ENCODE measurements at regions not wholly inside any gene's neighbourhood (a gene's known extent, or its start where the extent isn't known, plus 50 kb on each side); places are given as distances from the start of the nearest gene placed in this dataset.
"Not testable (repeated sequence)": the region's sequence is repeated elsewhere in the genome, so short reads cannot be mapped to it uniquely, and the experiment has no call there.

- TF ChIP-seq ARID4B (CRISPR knock-in tag; IDR thresholded peaks at IDR 0.05; ENCODE audit: borderline replicate concordance); GABPB1 (CRISPR knock-in tag; IDR thresholded peaks at IDR 0.05); PREB (CRISPR knock-in tag; IDR thresholded peaks at IDR 0.05; ENCODE audit: borderline replicate concordance); FOXP1 (CRISPR knock-in tag; IDR thresholded peaks at IDR 0.05; ENCODE audit: borderline replicate concordance): not testable (repeated sequence)
- peak; percentile 49 for TF ChIP-seq CTCF (IDR thresholded peaks at IDR 0.05)
These were observed 507.8 kb downstream of the FOXD4L4 start for GRCh38 chr9:66244763-66245162.

All from WTC11 (cell line).